HFF-Myc (cell line): ENCODE measurements at regions not wholly inside any gene's neighbourhood (a gene's known extent, or its start where the extent isn't known, plus 50 kb on each side); places are given as distances from the start of the nearest gene placed in this dataset.

Source experiments
- DNase-seq: peaks from one replicate; pipeline ENCODE4 v3.0.0-alpha.2; 2011; ENCODE audit warnings: low read depth; ENCODE audit errors: extremely low read depth
- H3K4me3 ChIP-seq: replicated peaks from 2 replicates; pipeline ENCODE4 v1.5.1; 2011; ENCODE audit warnings: low read depth, mild to moderate bottlenecking, control low read depth, low read length
- TF ChIP-seq, protein P1 (sequence below): IDR thresholded peaks from 2 replicates; pipeline ENCODE4 v1.5.1; 2012; ENCODE audit warnings: mild to moderate bottlenecking, low read depth, low read length, control low read depth; ENCODE audit errors: missing control alignments

DNA sequence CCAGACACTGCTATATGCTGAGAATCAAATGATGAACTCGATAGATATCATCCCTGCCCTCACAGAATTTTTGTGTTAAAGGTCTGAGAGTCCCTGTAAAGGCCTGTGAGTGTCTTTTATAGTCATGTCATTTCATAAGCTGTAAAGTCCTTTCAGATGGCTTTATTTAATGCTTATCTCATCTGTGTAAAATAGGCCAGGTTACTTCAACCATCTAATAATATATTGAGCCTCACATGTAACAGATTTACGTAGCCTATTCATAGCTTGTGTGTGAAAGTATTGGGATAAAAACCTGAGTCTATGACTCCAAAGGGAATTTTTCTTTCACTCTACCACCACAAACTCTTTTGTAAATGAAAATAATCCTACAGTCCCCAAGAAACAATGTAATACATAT lies 672.0 kb upstream of the SYT4 start:
- no peak for DNase-seq
- H3K4me3 ChIP-seq, result no peak overlapping the region
- TF ChIP-seq, protein P1, sequence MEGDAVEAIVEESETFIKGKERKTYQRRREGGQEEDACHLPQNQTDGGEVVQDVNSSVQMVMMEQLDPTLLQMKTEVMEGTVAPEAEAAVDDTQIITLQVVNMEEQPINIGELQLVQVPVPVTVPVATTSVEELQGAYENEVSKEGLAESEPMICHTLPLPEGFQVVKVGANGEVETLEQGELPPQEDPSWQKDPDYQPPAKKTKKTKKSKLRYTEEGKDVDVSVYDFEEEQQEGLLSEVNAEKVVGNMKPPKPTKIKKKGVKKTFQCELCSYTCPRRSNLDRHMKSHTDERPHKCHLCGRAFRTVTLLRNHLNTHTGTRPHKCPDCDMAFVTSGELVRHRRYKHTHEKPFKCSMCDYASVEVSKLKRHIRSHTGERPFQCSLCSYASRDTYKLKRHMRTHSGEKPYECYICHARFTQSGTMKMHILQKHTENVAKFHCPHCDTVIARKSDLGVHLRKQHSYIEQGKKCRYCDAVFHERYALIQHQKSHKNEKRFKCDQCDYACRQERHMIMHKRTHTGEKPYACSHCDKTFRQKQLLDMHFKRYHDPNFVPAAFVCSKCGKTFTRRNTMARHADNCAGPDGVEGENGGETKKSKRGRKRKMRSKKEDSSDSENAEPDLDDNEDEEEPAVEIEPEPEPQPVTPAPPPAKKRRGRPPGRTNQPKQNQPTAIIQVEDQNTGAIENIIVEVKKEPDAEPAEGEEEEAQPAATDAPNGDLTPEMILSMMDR, result no peak

DNA sequence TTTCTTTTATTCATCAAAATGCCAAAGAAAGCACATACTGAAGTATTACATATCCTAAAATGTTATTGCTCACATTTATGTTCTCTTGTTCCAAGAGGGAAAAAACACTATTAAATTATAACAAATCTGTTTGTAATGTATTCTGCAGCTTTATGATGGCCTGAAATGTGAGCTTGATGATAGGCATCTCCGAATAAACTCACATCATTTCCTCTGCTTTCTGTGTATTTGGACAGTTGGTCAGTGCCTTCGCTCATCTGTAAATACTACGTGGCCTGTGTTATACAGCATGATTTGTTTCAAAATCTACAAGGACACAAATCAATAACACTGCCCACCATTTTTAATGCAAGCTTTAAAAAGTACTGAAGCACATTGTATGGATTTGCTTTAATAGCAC lies 672.8 kb upstream of the SYT4 start:
- no peak overlapping the region for H3K4me3 ChIP-seq
- DNase-seq, result no peak
- TF ChIP-seq, protein P1, result no peak

DNA sequence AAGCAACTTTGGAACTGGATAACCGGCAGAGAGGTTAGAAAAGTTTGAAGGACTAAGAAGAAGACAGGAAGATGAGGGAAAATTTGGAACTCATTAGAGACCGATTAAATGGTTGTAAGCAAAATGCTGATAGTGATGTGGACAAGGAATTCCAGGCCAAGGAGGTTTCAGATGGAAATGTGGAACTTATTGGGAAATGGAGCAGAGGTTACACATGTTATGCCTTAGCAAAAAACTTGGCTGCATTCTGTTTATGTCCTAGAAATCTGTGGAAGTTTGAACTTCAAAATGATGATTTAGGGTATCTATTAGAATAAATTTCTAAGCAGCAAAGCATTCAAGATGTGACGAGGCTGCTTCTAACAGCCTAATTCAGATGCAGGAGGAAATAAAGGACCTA lies 675.1 kb upstream of the SYT4 start:
- DNase-seq, result no peak
- TF ChIP-seq, protein P1, result no peak
- H3K4me3 ChIP-seq, result no peak overlapping the region

DNA sequence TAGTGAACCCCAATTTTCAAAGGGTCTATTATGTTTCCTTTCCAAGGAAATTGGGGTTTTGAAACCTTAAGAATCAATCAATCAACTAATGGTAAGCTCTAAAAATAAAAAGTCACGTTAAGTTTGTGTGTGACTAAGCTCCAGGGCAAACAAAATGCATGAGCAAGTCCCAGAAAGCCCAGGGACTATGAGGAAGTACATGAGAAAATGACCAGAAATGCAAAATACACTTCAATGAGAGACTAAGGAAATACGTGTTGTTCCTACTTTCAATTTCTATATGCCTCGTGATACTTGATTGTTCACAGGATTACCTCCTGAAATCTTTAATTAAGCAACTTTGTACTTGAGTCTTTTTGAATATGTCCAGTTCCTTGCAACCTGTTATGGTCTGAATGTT lies 684.4 kb upstream of the SYT4 start:
- TF ChIP-seq, protein P1, result no peak
- DNase-seq, result no peak

DNA sequence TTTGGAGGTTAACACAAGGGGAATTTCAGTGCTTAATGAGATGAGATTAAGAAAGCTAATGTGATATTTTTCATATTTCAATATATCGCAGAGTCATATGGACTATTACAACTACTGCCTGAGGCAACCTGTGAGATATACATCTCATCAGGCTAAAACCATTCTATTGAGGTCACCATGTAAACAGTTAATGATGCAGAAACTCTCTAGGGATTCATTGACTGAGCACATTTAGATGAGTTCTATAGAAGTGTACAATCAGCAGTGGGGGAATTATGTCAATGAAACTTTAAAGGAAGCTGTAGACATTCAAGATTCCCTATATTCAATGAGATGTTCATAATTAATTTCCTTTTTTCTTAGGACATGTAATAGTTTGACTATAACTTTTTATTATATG lies 687.4 kb upstream of the SYT4 start:
- H3K4me3 ChIP-seq, result no peak overlapping the region
- no peak for DNase-seq
- TF ChIP-seq, protein P1, result no peak

More for the DNA sequence above, 684.4 kb upstream of the SYT4 start:
- no peak overlapping the region for H3K4me3 ChIP-seq

DNA sequence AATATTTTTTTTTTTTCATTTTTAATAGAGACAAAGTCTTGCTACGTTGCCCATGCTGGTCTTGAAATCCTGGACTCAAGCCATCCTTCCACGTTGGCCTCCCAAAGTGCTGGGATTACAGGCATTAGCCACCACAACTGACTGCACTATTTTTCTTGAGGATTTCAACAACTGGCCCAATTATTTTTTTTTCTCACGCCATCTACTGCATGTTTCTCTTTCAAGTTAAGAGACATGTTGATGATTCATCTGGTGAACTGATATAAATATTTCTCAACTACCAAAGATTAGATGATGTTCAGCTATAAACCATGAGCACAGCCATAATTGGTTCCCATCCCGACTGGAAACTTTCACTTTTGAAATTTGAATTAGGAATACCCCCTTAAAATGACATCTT lies 688.4 kb upstream of the SYT4 start:
- no peak for DNase-seq
- no peak overlapping the region for H3K4me3 ChIP-seq
- TF ChIP-seq, protein P1, result no peak

DNA sequence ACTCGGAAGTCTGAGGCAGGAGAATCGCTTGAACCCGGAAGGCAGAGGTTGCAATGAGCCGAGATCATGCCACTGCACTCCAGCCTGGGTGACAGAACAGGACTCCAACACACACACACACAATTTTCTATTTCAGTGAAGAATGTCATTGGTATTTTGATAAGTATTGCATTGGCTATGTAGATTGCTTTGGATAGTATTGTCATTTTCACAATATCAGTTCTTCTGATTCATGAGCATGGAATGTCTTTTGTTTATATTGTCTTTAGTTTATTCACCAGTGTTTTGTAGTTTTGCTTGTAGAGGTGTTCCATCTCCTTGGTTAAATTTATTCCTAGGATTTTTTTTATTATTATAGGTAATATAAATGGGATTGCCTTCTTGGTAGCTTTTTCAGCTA lies 693.4 kb upstream of the SYT4 start:
- TF ChIP-seq, protein P1, result no peak
- H3K4me3 ChIP-seq, result no peak overlapping the region
- DNase-seq, result no peak
